PC-3 (cell line): ENCODE measurements at regions not wholly inside any gene's neighbourhood (a gene's known extent, or its start where the extent isn't known, plus 50 kb on each side); places are given as distances from the start of the nearest gene placed in this dataset.

Experiments used
- ATAC-seq: fragments of 200-7000 bp; cut with Tn5 transposase; 2 replicates; pipeline ENCODE4 v1.9.1; 2020; ENCODE audit warnings: mild to moderate bottlenecking, moderate library complexity
- BruUV-seq: library from RNA; stranded (reverse); fragments of 400-500 nt; replicated peaks from 2 replicates; lab custom pipeline; 2021; lab: Mats Ljungman, UMichigan
- CTCF ChIA-PET: fragments of 300-600 bp; sonication (Branson Sonifier 250); formaldehyde crosslinking; loops from one replicate; lab custom pipeline; 2022; ENCODE audit warnings: antibody characterized with exemption; lab: Charles Lee
- POLR2A ChIA-PET: fragments of 300-600 bp; sonication (Branson Sonifier 250); formaldehyde crosslinking; loops from one replicate; lab custom pipeline; 2022; ENCODE audit warnings: antibody characterized with exemption; ENCODE audit not compliant: unreplicated experiment; lab: Charles Lee
- DNase-seq: peaks from one replicate; pipeline ENCODE4 v3.0.0-alpha.2; 2015
- H2AFZ ChIP-seq: fragments of 300-600 bp; sonication (generic); 2 replicates; pipeline ENCODE4 v1.6.0; 2016; ENCODE audit warnings: antibody characterized with exemption, low read length
- H3F3A ChIP-seq: fragments of 300-600 bp; sonication (generic); one replicate; pipeline ENCODE4 v1.6.0; 2017; ENCODE audit warnings: antibody characterized with exemption, low read length, control low read depth, mild to moderate bottlenecking; ENCODE audit not compliant: unreplicated experiment
- H3K27ac ChIP-seq: fragments of 300-600 bp; sonication (generic); 2 replicates; pipeline ENCODE4 v1.5.1; 2016; ENCODE audit warnings: mild to moderate bottlenecking, low read length
- H3K27me3 ChIP-seq: fragments of 300-600 bp; sonication (generic); 2 replicates; pipeline ENCODE4 v1.6.1; 2016; ENCODE audit warnings: low read length, mixed read lengths
- H3K36me3 ChIP-seq: fragments of 300-600 bp; sonication (generic); 2 replicates; pipeline ENCODE4 v1.6.1; 2016; ENCODE audit warnings: low read depth, mixed run types, low read length, mixed read lengths
- H3K4me1 ChIP-seq: fragments of 300-600 bp; sonication (generic); 2 replicates; pipeline ENCODE4 v1.5.1; 2016; ENCODE audit warnings: low read length; ENCODE audit not compliant: insufficient read depth
- H3K4me2 ChIP-seq: fragments of 300-600 bp; sonication (generic); 2 replicates; pipeline ENCODE4 v1.6.0; 2016; ENCODE audit warnings: low read length
- H3K4me3 ChIP-seq: fragments of 300-600 bp; sonication (generic); 2 replicates; pipeline ENCODE4 v1.5.1; 2016; ENCODE audit warnings: mild to moderate bottlenecking, low read length, mixed read lengths
- H3K79me2 ChIP-seq: fragments of 300-600 bp; sonication (generic); 2 replicates; pipeline ENCODE4 v1.6.1; 2017; ENCODE audit warnings: low read length, mixed read lengths
- H3K9ac ChIP-seq: fragments of 300-600 bp; sonication (generic); 2 replicates; pipeline ENCODE4 v1.6.0; 2016; ENCODE audit warnings: mild to moderate bottlenecking, low read length
- H3K9me2 ChIP-seq: fragments of 300-600 bp; sonication (generic); replicated peaks from 2 replicates; pipeline ENCODE4 v1.6.1; 2016; ENCODE audit warnings: mixed run types, low read length, mixed read lengths
- H3K9me3 ChIP-seq: fragments of 300-600 bp; sonication (generic); 2 replicates; pipeline ENCODE4 v1.6.1; 2016; ENCODE audit warnings: low read length, mixed read lengths
- H4K20me1 ChIP-seq: fragments of 300-600 bp; sonication (generic); 2 replicates; pipeline ENCODE4 v1.6.1; 2016; ENCODE audit warnings: low read length, mixed read lengths
- CTCF ChIP-seq: fragments of 300-600 bp; sonication (generic); conservative IDR thresholded peaks from 2 replicates; pipeline ENCODE4 v1.5.1; 2017; ENCODE audit warnings: antibody characterized with exemption, low read depth, mild to moderate bottlenecking, low read length
- EZH2 ChIP-seq: fragments of 300-600 bp; sonication (generic); IDR thresholded peaks from one replicate; pipeline ENCODE4 v1.6.1; 2017; ENCODE audit warnings: antibody characterized with exemption, mild to moderate bottlenecking, low read length; ENCODE audit not compliant: unreplicated experiment
- EZH2phosphoT487 ChIP-seq: fragments of 300-600 bp; sonication (generic); IDR thresholded peaks from 2 replicates; pipeline ENCODE4 v1.6.1; 2018; ENCODE audit warnings: mild to moderate bottlenecking, antibody characterized with exemption, low read length, borderline replicate concordance
- intact Hi-C: fragments of 100-400 bp; cut with micrococcal nuclease; formaldehyde crosslinking; loops from 2 replicates; pipeline ENCODE4 v1.9.0; 2023

- Histone ChIP-seq H3K79me2 (no peaks in the 10 kb centered on the region), H3K9ac (no peak overlapping the region), H3K36me3 (no peaks in the 10 kb centered on the region), H3K4me2 (no peak overlapping the region), H3K9me3 (no peaks in the 10 kb centered on the region), H3K27me3 (no peaks in the 10 kb centered on the region), H3K9me2 (no peaks in the 10 kb centered on the region), H4K20me1 (no peaks in the 10 kb centered on the region), H3K4me1 (peaks cover 13% of the 10 kb centered on the region), H3F3A (no peaks in the 10 kb centered on the region), H3K27ac (peak overlapping the region; percentile 31), H2AFZ (no peak overlapping the region), H3K4me3 (no peak overlapping the region)
- TF ChIP-seq CTCF (no peak), EZH2 (no peak)
- DNase-seq (peak; percentile 13), ATAC-seq (peak; percentile 64)
- POLR2A ChIA-PET: interaction anchor here (0.6 kb wide), 1 partner anchor 285 kb away, joined by 3 read pairs; no protein-coding TSS in a partner anchor
- intact Hi-C loops: loop anchor here (10.0 kb wide), 3 partner anchors 54 to 364 kb away; no protein-coding TSS in a partner anchor
- CTCF ChIA-PET: no interaction called here
- no TSS peak for BruUV-seq
These were observed 233.3 kb upstream of the NBEA start for GRCh38 chr13:34708566-34709313.

GRCh38 chr13:34719060-34719875 is 222.8 kb upstream of the NBEA start:
- no peak for ATAC-seq
- POLR2A ChIA-PET: no interaction called here

More at GRCh38 chr13:34719060-34719875, 222.8 kb upstream of the NBEA start:
- Histone ChIP-seq H3F3A (no peaks in the 10 kb centered on the region), H3K36me3 (no peaks in the 10 kb centered on the region), H2AFZ (no peak overlapping the region), H3K4me1 (peaks cover 36% of the 10 kb centered on the region), H3K9me2 (no peaks in the 10 kb centered on the region), H3K27me3 (no peaks in the 10 kb centered on the region), H4K20me1 (no peaks in the 10 kb centered on the region), H3K9me3 (no peaks in the 10 kb centered on the region), H3K27ac (no peak overlapping the region), H3K9ac (no peak overlapping the region), H3K4me2 (no peak overlapping the region), H3K4me3 (no peak overlapping the region), H3K79me2 (no peaks in the 10 kb centered on the region)
- BruUV-seq: no TSS peak
- TF ChIP-seq CTCF: no peak
- no peak for TF ChIP-seq EZH2
- TF ChIP-seq EZH2phosphoT487: no peak
- intact Hi-C loops: no loop called here
- CTCF ChIA-PET: no interaction called here
- DNase-seq: no peak
